ENCODE measurements at regions not wholly inside any gene's neighbourhood (a gene's known extent, or its start where the extent isn't known, plus 50 kb on each side); places are given as distances from the start of the nearest gene placed in this dataset.

GRCh38 chr4:10737337-10737736 lies 52.8 kb upstream of the CLNK start:
- TF ChIP-seq CTCF (conservative IDR thresholded peaks at IDR 0.05; ENCODE audit: low read depth, low read length): no peak
- peak; percentile 63 for DNase-seq (ENCODE audit: low read depth)
- no peak overlapping the region for H3K4me3 ChIP-seq (ENCODE audit: low read depth, low read length)

- no peak for TF ChIP-seq CTCF (conservative IDR thresholded peaks at IDR 0.05; ENCODE audit: low read depth, low read length)
- no peak overlapping the region for H3K4me3 ChIP-seq (ENCODE audit: low read depth, low read length)
- DNase-seq (ENCODE audit: low read depth): no peak
These were observed 52.3 kb upstream of the CLNK start for GRCh38 chr4:10736895-10737294.

- TF ChIP-seq CTCF (conservative IDR thresholded peaks at IDR 0.05; ENCODE audit: low read depth, low read length): no peak
- DNase-seq (ENCODE audit: low read depth): no peak
- H3K4me3 ChIP-seq (ENCODE audit: low read depth, low read length): no peak overlapping the region
These were observed 51.7 kb upstream of the CLNK start for GRCh38 chr4:10736266-10736665.

GRCh38 chr4:10734697-10735096 lies 50.1 kb upstream of the CLNK start:
- H3K4me3 ChIP-seq (ENCODE audit: low read depth, low read length): no peak overlapping the region
- TF ChIP-seq CTCF (conservative IDR thresholded peaks at IDR 0.05; ENCODE audit: low read depth, low read length): no peak
- DNase-seq (ENCODE audit: low read depth): no peak

Measured in choroid plexus epithelial cell (primary cell).